ENCODE measurements at regions not wholly inside any gene's neighbourhood (a gene's known extent, or its start where the extent isn't known, plus 50 kb on each side); places are given as distances from the start of the nearest gene placed in this dataset.

DNA sequence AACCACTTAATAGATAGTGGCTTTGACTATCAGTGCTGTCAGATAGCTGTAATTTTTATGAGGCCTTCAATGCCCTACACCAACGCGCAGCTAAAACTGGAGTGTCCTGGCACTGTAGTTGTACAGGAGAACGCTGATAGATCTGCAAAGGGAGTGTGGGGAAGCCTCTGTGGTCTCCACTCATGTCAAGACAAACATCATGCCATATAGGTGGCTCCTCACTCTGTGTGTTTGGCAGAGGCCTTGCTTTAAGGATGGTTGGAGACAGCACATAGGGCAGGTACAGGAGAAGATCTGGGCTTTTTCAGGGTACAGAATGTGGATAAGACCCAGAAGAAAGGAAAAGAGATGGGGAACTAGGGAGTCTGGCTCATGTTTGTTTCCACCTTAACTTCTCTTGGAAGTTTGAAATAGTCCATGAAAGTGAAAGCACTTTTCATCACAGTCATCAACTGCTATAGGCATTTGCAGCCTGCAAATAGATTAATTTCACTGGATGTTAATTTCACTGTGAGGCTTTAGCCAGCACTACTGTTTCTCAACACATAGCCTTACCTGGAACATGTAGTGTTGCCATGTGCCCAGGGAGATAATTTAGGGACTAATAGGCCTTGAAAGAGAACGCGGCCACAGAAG lies 425.8 kb upstream of the TBL1XR1 start:
- TF ChIP-seq POLR2AphosphoS5 (IDR thresholded peaks at IDR 0.05; ENCODE audit: borderline replicate concordance, low read depth, low read length) (no peak), EZH2 (IDR thresholded peaks at IDR 0.05) (no peak), FOXP2 (optimal IDR thresholded peaks at IDR 0.05; ENCODE audit: control extremely low read depth, extremely low read length, insufficient read depth) (no peak)

All from SK-N-MC (cell line).